Ovary (tissue), 7 donors: ENCODE measurements at regions not wholly inside any gene's neighbourhood (a gene's known extent, or its start where the extent isn't known, plus 50 kb on each side); places are given as distances from the start of the nearest gene placed in this dataset.

ENCODE experiments used
- DNase-seq, 5 donors: peaks; one replicate each; pipeline ENCODE4 v3.0.0-alpha.2; 2019 to 2020
- H3K27ac ChIP-seq, 2 donors: fragments of 200-600 bp; one replicate each; pipeline versions ENCODE4 v1.5.1 to v1.8.0; 2019 to 2022
- H3K27me3 ChIP-seq: fragments of 200-600 bp; one replicate; pipeline ENCODE4 v1.8.0; 2022
- H3K36me3 ChIP-seq: fragments of 200-600 bp; sonication (generic); one replicate; pipeline ENCODE4 v1.5.1; 2019
- H3K4me1 ChIP-seq: one replicate; pipeline ENCODE4 v1.8.1; 2013; ENCODE audit warnings: mild to moderate bottlenecking, moderate library complexity; ENCODE audit not compliant: insufficient read depth
- H3K4me3 ChIP-seq: fragments of 200-600 bp; sonication (generic); one replicate; pipeline ENCODE4 v1.5.1; 2017
- H3K9me3 ChIP-seq, 2 donors: fragments of 200-600 bp in 1 of 2; sonication (generic) in 1 of 2; one replicate each; pipeline versions ENCODE4 v1.5.1 to v1.8.1; 2013 to 2019; ENCODE audit warnings: mild to moderate bottlenecking in 1 of 2, moderate library complexity in 1 of 2
- CTCF ChIP-seq, 3 donors: fragments of 450-650 bp in 2 of 3; fragments of 200-600 bp in 1 of 3; IDR thresholded peaks; one replicate each; pipeline versions ENCODE4 v1.5.1 to v1.8.0; 2016 to 2022; ENCODE audit warnings: antibody characterized with exemption in 3 of 3, mild to moderate bottlenecking in 1 of 3
- EP300 ChIP-seq: sonication (generic); formaldehyde crosslinking; IDR thresholded peaks from one replicate; pipeline ENCODE4 v1.6.1; 2017; ENCODE audit warnings: antibody characterized with exemption
- POLR2A ChIP-seq: fragments of 450-650 bp; IDR thresholded peaks from one replicate; pipeline ENCODE4 v1.6.1; 2017; ENCODE audit warnings: antibody characterized with exemption, mild to moderate bottlenecking, moderate library complexity
- WGBS, 3 donors: extraction: QIAGEN DNeasy Blood & Tissue Kit in 1 of 3; methylation state at CpG; one replicate each; pipeline versions ENCODE4 v1.1.5 to v1.1.7; 2013 to 2017; 5-methylcytosine and 5-hydroxymethylcytosine counted together
- intact Hi-C, 4 donors: fragments of 100-400 bp; cut with DNase I; formaldehyde crosslinking; loops; one replicate each; pipeline versions ENCODE4 v1.11.0 to v1.15.1; 2022 to 2023
- donor health status: DM: no; HTN: no; CAD: no; lungs with moderate emphysema.
- donor health status: DM: no; HTN: no; CAD: no.
- donor health status: Bipolar disorder and iron deficiency.
- donor health status: DM: no; HTN: no; CAD: no.
- donor health status: DM: yes; HTN: yes; CAD: no.

GRCh38 chr9:106065136-106065535 is 370.8 kb downstream of the TMEM38B start:
- Histone ChIP-seq H3K27me3 (no peaks in the 10 kb centered on the region), H3K4me1 (no peaks in the 10 kb centered on the region), H3K4me3 (no peak overlapping the region), H3K36me3 (no peaks in the 10 kb centered on the region), H3K9me3 (no peaks in the 10 kb centered on the region), H3K27ac (no peak overlapping the region)
- intact Hi-C loops = no loop called here
- TF ChIP-seq CTCF (IDR thresholded peaks at IDR 0.05) (no peak), EP300 (no peak), POLR2A (no peak)
- no peak for DNase-seq
- WGBS, 3 donors = 74 to 78% (median 74%) methylated on average over 3 of the region's 3 CpGs

- H3K4me1 ChIP-seq = no peaks in the 10 kb centered on the region
- H3K9me3 ChIP-seq = no peaks in the 10 kb centered on the region
- no peaks in the 10 kb centered on the region for H3K27me3 ChIP-seq
- DNase-seq = no peak
- H3K27ac ChIP-seq = no peak overlapping the region
- 94 to 95% (median 94%) methylated on average over 2 of the region's 2 CpGs for WGBS, 3 donors
- no peak overlapping the region for H3K4me3 ChIP-seq
- TF ChIP-seq POLR2A = no peak
- TF ChIP-seq EP300 = no peak
- TF ChIP-seq CTCF (IDR thresholded peaks at IDR 0.05) = no peak
- H3K36me3 ChIP-seq = no peaks in the 10 kb centered on the region
- intact Hi-C loops = no loop called here
These were observed 371.4 kb downstream of the TMEM38B start for GRCh38 chr9:106065579-106066214.

DNA sequence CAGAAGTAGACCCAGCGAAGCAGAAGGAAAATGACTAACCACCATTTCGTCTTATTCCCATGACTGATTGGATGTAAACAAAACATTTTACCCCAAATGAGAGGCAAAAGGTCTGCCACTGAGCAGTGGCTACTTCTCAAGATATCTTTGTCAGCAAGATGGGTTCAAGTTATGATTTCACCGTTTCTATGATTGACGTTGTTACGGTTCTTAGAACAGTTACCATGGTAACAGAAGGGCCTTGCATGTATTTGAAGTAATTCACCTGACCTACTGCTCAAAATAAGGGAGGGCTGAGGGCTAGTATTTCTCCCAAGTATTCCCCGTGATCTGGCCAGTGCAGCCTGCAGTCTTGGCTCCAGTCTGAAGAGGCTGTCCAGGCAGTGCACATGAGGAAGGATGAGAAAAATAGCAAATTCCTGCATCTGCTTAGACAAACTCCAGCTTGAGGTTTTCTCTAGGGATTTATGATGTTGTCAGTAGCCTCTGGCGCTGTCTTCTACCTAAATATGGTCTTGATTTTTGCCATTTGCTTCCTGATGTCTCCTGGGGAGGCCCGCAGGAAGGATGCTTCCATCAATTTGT is 372.7 kb downstream of the TMEM38B start:
- no peaks in the 10 kb centered on the region for H3K36me3 ChIP-seq
- TF ChIP-seq EP300 = no peak
- TF ChIP-seq CTCF (IDR thresholded peaks at IDR 0.05) = no peak
- TF ChIP-seq POLR2A = no peak
- intact Hi-C loops = no loop called here
- no peaks in the 10 kb centered on the region for H3K4me1 ChIP-seq
- DNase-seq = no peak
- WGBS, 3 donors = 33 to 49% (median 49%) methylated on average over 8 of the region's 8 CpGs
- no peaks in the 10 kb centered on the region for H3K27me3 ChIP-seq
- H3K27ac ChIP-seq = no peak overlapping the region
- no peak overlapping the region for H3K4me3 ChIP-seq
- no peaks in the 10 kb centered on the region for H3K9me3 ChIP-seq

DNA sequence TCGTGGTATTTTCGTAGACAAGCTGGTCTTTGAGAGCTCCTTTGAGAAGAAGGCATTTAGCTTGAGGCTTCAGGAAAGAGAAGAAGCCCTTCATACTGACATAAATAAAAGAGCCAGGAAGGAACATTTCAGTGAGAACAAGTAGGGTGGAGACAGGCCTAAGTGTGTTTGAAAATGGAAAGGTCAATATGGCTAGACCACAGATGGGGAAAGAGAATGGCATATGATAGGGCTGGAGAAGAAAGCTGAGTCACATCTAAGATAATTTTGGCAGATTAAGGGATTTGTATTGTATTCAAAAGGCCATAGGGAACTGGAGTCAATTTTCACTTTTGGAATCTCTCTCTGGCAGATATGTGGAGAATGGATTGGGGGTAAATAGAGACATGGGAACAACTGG is 374.9 kb downstream of the TMEM38B start:
- WGBS, 3 donors = 88 to 97% (median 89%) methylated on average over 2 of the region's 2 CpGs
- TF ChIP-seq CTCF (IDR thresholded peaks at IDR 0.05) (no peak), EP300 (no peak), POLR2A (no peak)

More for the DNA sequence above, 374.9 kb downstream of the TMEM38B start:
- H3K27ac ChIP-seq = no peak overlapping the region
- DNase-seq = no peak
- H3K4me3 ChIP-seq = no peak overlapping the region
- H3K36me3 ChIP-seq = no peaks in the 10 kb centered on the region
- no peaks in the 10 kb centered on the region for H3K27me3 ChIP-seq
- no peaks in the 10 kb centered on the region for H3K9me3 ChIP-seq
- intact Hi-C loops = no loop called here
- no peaks in the 10 kb centered on the region for H3K4me1 ChIP-seq
